Cardiac fibroblast (primary cell): ENCODE measurements at regions not wholly inside any gene's neighbourhood (a gene's known extent, or its start where the extent isn't known, plus 50 kb on each side); places are given as distances from the start of the nearest gene placed in this dataset.
A peak's percentile ranks its signal among the peaks of the same experiment; 100 is the strongest.

Experiments used
- DNase-seq, 2 donors: peaks; one replicate each; pipeline versions ENCODE4 v3.0.0 to v3.0.0-alpha.2; 2010; ENCODE audit warnings: low read depth in 2 of 2
- H3K4me3 ChIP-seq, 2 donors: replicated peaks in 1 of 2; 1 replicate in 1 of 2; 2 replicates in 1 of 2; pipeline ENCODE4 v1.5.1; 2011; ENCODE audit warnings: low read depth in 2 of 2, low read length in 2 of 2, mild to moderate bottlenecking in 2 of 2, moderate library complexity in 1 of 2
- CTCF ChIP-seq: IDR thresholded peaks from one replicate; pipeline ENCODE4 v1.5.1; 2011; ENCODE audit warnings: low read depth, mild to moderate bottlenecking, low read length, inconsistent platforms

- no peak for DNase-seq
- TF ChIP-seq CTCF = no peak
- no peak overlapping the region for H3K4me3 ChIP-seq
Observed at GRCh38 chr2:78407960-78408794, 617.3 kb upstream of the REG3G start.

GRCh38 chr2:78408795-78409118 is 616.7 kb upstream of the REG3G start:
- no peak for TF ChIP-seq CTCF
- DNase-seq = no peak
- no peak overlapping the region for H3K4me3 ChIP-seq

DNA sequence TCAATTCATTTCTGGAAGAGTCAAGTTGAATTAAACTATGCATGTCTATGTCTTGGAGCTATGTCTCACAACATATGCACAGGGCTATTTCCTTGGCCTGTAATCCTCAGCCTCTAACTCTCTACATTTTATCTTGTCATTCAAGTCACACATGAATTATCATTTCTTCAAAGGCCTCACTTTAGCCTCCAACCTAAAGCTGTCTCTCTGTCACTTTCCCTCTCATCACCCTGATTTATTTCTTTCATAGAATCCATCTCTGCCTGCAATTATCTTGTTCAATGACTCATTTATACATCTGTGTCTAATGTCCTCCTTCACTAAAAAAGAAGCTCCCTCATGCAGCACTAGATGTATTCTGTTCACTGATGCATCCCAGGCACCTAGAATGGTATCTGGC is 614.2 kb upstream of the REG3G start:
- no peak for DNase-seq
- no peak overlapping the region for H3K4me3 ChIP-seq
- no peak for TF ChIP-seq CTCF

GRCh38 chr2:78416625-78417300 is 608.7 kb upstream of the REG3G start:
- no peak for DNase-seq
- TF ChIP-seq CTCF = no peak
- H3K4me3 ChIP-seq = no peak overlapping the region

DNA sequence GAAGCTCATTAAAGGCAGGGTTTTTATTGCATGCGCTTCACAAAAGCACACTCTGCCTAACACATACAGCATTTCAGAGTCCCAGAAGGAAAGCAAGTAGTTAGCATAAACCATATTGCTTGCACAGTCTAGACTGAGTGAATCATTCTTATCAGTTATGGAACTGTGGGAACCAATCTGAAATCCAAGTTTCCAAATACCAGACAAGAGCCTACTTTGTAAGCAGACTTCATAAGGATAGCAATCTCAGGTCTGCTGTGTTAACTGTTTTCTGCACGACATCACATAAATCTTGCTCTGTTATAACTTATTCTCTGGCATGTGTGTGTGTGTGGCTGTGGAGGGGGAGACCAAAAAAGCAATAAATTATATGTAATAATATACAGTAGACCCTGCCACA is 608.1 kb upstream of the REG3G start:
- DNase-seq = no peak
- no peak overlapping the region for H3K4me3 ChIP-seq
- TF ChIP-seq CTCF = no peak

DNA sequence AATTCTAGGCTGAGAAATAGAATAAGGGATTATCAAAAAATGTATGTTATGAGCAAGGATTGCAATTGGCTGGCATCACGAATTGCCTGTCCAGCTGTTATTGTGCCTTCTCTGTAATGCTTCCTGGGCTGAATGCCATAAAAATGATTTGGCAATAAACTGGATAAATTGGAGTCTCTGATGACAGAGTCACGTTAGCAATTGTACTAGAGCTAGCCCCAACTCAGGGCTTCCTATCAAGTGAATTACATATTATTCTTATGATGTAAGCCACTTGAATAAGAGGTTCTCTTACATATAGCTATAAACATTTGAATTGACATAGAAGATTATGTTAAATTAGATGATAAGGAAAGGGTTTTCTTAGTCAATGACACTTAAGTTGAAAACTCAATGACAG is 607.5 kb upstream of the REG3G start:
- H3K4me3 ChIP-seq = no peak overlapping the region
- peak; percentile 0 for DNase-seq
- TF ChIP-seq CTCF = no peak
